Natural killer cell treated with Interleukin-12 subunit alpha and Interleukin-12 subunit beta and Interleukin-15 and Interleukin-18, amount 100 ng/mL, for 72 hours (primary cell): ENCODE measurements at regions not wholly inside any gene's neighbourhood (a gene's known extent, or its start where the extent isn't known, plus 50 kb on each side); places are given as distances from the start of the nearest gene placed in this dataset.
"Not testable (repeated sequence)": the region's sequence is repeated elsewhere in the genome, so short reads cannot be mapped to it uniquely, and the experiment has no call there.

ENCODE experiments used
- ATAC-seq, 2 donors: fragments of 150-1000 bp; cut with Tn5 transposase in 1 of 2; sonication (Bioruptor Pico), chemical (Tn5 transposase) in 1 of 2; 2 replicates each; pipeline ENCODE4 v1.10.0; 2021
- DNase-seq: peaks from one replicate; pipeline ENCODE4 v3.0.0; 2022; ENCODE audit warnings: low spot score
- H3K27ac Mint-ChIP-seq, 2 donors: 1 replicate in 1 of 2; 2 replicates in 1 of 2; pipeline ENCODE4 v1.8.0; 2022; ENCODE audit warnings: mixed read lengths in 2 of 2, mild to moderate bottlenecking in 1 of 2, moderate library complexity in 1 of 2
- H3K27me3 Mint-ChIP-seq, 2 donors: 1 replicate in 1 of 2; 2 replicates in 1 of 2; pipeline ENCODE4 v1.8.0; 2022; ENCODE audit warnings: mixed read lengths in 2 of 2
- H3K36me3 Mint-ChIP-seq: one replicate; pipeline ENCODE4 v1.8.0; 2022; ENCODE audit warnings: mixed read lengths
- H3K4me1 Mint-ChIP-seq, 2 donors: 1 replicate in 1 of 2; 2 replicates in 1 of 2; pipeline ENCODE4 v1.8.0; 2022; ENCODE audit warnings: low read depth in 2 of 2, mixed read lengths in 2 of 2, mild to moderate bottlenecking in 1 of 2
- H3K4me3 Mint-ChIP-seq: one replicate; pipeline ENCODE4 v1.8.0; 2022; ENCODE audit warnings: mixed read lengths
- H3K9me3 Mint-ChIP-seq: 2 replicates; pipeline ENCODE4 v1.8.0; 2022; ENCODE audit warnings: mixed read lengths

DNA sequence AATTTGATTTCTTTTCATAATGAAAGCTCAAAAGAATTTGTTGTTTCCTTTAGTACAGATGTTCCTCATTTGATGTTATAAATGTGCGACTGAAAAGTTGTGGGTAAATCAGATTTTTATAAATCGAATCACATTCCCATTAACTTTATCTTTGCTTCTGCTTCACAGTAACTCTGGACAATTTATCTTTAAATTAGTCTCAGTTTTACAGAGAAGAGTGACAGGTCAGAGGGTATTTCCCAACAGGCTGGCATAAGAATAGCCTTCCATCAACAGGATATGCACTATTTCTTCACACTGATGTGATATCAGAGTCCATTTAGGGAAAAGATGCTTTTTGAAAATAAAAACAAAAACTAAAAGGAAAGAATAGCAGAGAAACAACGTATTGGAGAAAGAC, 286.9 kb downstream of the FRK start:
- DNase-seq (no peak), ATAC-seq (no peak)
- Mint-ChIP-seq H3K27ac (no peak overlapping the region), H3K36me3 (no peaks in the 10 kb centered on the region), H3K4me3 (no peak overlapping the region), H3K27me3 (no peaks in the 10 kb centered on the region), H3K9me3 (peaks cover 3% of the 10 kb centered on the region), H3K4me1 (no peaks in the 10 kb centered on the region)

DNA sequence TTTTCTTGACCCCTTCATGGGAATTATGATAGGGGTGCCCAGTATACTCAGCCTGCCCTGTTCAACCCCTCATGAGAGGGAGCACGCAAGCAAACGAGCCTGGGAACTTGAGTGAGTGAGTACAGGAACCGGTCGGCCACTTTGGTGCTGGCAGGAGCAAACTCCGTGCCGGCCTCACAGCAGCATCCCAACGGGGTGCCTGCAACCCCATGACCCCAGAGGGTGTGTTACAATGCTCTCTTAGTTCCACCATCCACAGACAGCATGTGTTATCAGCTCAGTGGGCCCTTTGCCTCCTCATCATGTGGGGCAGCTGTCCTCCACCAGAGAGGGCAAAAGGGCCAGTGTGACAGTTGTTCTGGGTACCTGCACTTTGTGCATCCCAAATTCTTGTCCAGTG, 289.8 kb downstream of the FRK start:
- Mint-ChIP-seq H3K9me3 (peaks cover 3% of the 10 kb centered on the region), H3K27ac (no peak overlapping the region), H3K4me1 (no peaks in the 10 kb centered on the region), H3K4me3 (no peak overlapping the region), H3K27me3 (no peaks in the 10 kb centered on the region), H3K36me3 (no peaks in the 10 kb centered on the region)
- ATAC-seq: no peak
- DNase-seq: no peak

DNA sequence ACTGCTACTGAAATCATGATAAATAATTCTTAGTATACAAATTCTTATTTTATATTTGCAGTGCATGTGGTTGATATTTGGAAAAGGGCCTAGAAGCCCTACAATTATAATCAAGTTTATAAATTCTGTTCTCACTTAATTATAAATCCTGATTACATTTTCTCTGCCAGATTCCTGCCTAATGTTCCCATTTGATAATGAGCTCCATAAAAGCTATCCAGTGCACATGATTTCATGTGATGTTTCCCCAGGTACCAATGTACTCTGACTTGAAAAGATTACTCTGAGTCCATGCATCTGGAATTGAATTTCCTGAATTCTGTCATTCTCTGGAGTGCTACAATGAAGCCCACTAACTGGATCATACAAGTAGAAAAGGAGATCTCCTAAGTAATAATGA, 292.2 kb downstream of the FRK start:
- no peak for DNase-seq
- Mint-ChIP-seq H3K36me3 (no peaks in the 10 kb centered on the region), H3K4me3 (no peak overlapping the region), H3K27ac (no peak overlapping the region), H3K27me3 (no peaks in the 10 kb centered on the region), H3K9me3 (peaks cover 6% of the 10 kb centered on the region), H3K4me1 (no peaks in the 10 kb centered on the region)
- no peak for ATAC-seq

DNA sequence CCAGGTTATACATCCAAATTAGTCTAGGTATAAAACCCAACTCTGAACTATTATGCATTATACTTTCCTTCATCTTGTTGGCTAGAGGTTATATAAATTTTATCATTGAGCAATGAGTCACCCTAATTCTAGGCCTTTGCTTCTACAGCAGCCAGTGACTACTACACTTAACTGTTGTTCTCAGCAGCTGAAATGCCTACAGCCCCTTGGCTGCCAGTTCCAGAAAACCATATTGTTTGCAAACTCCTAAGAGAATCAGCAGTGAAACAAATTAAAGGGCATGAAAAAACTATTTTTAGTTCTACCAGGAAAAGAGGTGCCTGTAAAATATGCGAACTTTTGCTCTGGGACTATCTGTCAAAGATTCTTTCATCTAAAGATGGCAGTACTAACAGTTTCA, 292.8 kb downstream of the FRK start:
- Mint-ChIP-seq H3K4me3 (no peak overlapping the region), H3K4me1 (no peaks in the 10 kb centered on the region), H3K36me3 (no peaks in the 10 kb centered on the region), H3K9me3 (peaks cover 9% of the 10 kb centered on the region), H3K27ac (no peak overlapping the region), H3K27me3 (no peaks in the 10 kb centered on the region)
- DNase-seq: no peak
- ATAC-seq: no peak

DNA sequence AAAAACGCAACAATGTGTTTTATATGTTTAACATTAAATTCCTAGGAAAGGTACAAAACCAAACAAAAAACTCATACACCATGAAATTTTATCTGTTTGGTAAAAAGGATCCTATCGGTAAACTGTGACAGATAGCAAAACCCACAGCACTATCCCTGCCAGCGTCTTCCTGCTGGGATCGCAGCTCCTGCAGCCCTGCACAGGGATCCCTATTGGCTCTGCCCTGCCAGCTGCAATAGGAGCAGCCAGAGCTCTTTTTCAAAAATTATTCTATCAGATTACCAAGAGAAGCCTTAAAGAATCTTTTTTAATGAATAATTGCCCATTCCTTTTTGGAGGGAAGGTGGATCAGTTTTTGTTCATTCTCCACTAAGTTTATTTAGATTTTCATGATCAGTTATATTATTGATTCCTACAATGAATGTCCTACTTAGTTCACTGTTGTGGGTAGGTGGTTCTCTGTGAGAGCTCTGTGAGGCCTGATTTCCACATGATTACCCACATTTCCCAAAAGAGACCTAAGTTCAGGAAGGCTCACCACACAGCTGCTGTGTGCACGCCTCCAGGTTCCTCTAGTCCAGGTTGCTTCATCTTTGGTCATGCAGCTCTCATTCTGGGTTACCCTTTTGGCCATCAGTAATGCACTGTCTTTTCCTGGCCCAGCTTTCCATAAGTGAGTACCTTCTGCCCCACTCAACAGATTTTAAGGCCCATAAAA, 293.8 kb downstream of the FRK start:
- ATAC-seq (no peak), DNase-seq (no peak)
- Mint-ChIP-seq H3K27ac (no peak overlapping the region), H3K36me3 (no peaks in the 10 kb centered on the region), H3K4me1 (no peaks in the 10 kb centered on the region), H3K4me3 (no peak overlapping the region), H3K27me3 (no peaks in the 10 kb centered on the region), H3K9me3 (peaks cover 14% of the 10 kb centered on the region)

DNA sequence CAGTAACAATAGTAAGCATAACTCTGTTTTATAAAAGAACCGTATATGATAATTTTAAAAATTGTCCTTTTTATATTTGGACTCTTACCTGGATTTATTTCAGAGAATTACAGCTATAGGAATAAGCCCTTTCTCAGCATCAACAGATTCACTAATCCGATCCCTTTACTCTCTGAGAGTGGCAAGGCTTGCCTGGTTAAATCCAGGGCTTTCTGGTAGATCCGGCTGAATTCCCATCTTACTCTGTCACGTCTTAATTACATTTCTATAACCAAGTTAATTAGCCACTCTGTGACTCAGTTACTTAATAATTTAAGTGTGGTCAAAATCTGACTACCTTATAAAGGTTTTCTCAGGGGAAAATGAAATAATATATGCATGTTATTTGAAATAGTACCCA, 294.7 kb downstream of the FRK start:
- DNase-seq (no peak), ATAC-seq (no peak)
- H3K36me3 Mint-ChIP-seq: no peaks in the 10 kb centered on the region
- H3K27me3 Mint-ChIP-seq: no peaks in the 10 kb centered on the region
- H3K4me3 Mint-ChIP-seq: no peak overlapping the region
- H3K27ac Mint-ChIP-seq: no peak overlapping the region
- H3K9me3 Mint-ChIP-seq: peaks cover 14% of the 10 kb centered on the region
- no peaks in the 10 kb centered on the region for H3K4me1 Mint-ChIP-seq

DNA sequence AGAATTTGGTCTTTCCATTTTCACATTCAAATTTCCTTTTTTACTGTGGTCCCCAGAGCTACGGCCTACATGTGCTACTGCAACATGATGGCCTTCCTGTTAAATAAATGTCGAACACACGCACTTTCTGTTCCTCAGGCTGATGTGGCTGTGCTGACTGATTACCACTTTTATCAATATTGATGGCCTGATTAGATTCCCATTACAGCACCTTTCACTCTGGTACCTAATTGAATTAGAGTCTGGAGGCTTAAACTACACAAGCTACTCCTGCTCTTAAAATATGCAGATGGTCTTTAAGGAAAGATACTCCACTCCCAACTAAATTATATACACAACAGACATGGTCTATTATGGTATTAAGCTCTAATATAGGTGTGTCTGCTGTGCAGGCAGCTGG, 301.6 kb downstream of the FRK start:
- no peak for DNase-seq
- Mint-ChIP-seq H3K4me3 (no peak overlapping the region), H3K27ac (no peak overlapping the region), H3K27me3 (no peaks in the 10 kb centered on the region), H3K36me3 (no peaks in the 10 kb centered on the region), H3K4me1 (no peaks in the 10 kb centered on the region), H3K9me3 (peaks cover 16% of the 10 kb centered on the region)
- ATAC-seq: no peak

DNA sequence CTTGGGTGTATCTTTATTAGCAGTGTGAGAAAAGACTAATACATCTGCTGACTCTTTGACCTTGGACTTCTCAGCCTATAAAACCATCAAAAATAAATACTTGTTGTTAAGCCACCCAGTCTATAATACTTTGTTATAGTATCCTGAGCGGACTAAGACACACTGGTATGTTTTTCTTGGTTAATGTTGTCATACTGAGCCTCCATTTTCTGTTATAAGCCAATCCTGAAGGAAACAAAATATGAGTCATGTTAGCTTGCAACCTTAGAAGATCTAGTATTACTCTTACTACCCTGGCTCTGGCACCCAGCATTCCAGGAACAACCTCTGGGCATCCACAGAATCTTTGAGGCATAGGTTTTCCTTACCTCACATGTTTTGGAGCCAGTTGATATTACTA, 307.2 kb downstream of the FRK start:
- H3K9me3 Mint-ChIP-seq: peaks cover 11% of the 10 kb centered on the region
- H3K27ac Mint-ChIP-seq: no peak overlapping the region
- no peaks in the 10 kb centered on the region for H3K36me3 Mint-ChIP-seq
- H3K4me1 Mint-ChIP-seq: no peaks in the 10 kb centered on the region
- no peak for DNase-seq
- ATAC-seq: no peak
- H3K4me3 Mint-ChIP-seq: no peak overlapping the region
- H3K27me3 Mint-ChIP-seq: no peaks in the 10 kb centered on the region

DNA sequence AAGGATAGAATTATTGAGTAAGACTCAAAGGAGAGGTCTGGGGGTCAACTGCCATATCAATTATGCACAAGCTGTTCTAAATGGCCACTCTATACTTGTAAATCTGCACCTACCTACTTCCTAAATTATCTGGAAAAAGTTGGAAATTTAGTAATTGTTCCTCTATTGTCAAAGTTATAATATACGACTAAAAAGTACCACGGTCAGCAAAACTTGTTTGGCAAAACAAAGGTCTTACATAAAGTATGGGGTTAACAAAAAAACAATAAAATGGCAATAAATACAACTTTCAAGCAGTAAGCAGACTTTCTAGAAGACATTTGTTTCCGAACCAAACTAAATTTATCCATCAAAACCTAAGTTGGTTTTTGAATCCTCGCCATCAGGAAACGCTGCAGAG, 309.7 kb downstream of the FRK start:
- Mint-ChIP-seq H3K9me3 (peaks cover 7% of the 10 kb centered on the region), H3K36me3 (no peaks in the 10 kb centered on the region), H3K27me3 (no peaks in the 10 kb centered on the region), H3K4me1 (no peaks in the 10 kb centered on the region), H3K4me3 (no peak overlapping the region), H3K27ac (no peak overlapping the region)
- ATAC-seq (no peak), DNase-seq (no peak)

DNA sequence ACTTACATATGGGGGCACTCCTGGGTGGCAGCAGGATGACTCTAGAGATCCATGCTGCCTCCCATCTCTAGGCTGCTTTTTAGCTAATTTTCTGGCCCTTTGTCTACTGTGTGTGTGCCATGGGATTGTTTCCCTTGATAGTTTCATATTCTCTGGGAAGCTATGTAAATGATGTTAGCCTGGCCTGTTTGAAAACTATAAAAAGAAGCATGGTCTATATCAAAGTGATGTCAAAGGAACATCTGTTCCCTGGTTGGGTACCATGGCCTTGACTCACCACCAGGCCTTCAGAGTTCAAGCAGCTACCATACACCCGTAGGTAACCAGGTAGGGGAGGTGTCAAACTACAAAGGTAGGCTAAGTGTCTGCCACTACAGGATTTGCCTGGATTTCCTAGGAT, 310.4 kb downstream of the FRK start:
- Mint-ChIP-seq H3K27me3 (no peaks in the 10 kb centered on the region), H3K27ac (no peak overlapping the region), H3K4me1 (no peaks in the 10 kb centered on the region), H3K9me3 (peaks cover 7% of the 10 kb centered on the region), H3K36me3 (no peaks in the 10 kb centered on the region), H3K4me3 (no peak overlapping the region)
- ATAC-seq: no peak
- no peak for DNase-seq

DNA sequence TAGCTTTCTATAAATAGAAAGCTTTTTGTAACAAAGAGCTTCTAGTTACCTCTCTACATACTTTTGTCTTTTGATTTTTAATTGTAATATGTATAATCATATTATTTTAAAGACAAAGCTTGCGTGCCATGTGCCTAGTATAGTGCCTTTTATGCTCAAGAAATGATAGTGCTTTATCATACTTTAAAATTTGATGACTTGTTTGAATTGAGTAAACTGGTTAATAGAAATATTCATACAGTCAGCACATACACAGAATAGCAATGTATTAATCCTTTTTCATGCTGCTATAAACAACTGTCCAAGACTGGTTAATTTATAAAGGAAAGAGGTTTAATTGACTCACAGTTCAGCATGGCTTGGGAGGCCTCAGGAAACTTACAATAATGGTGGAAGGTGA, 313.0 kb downstream of the FRK start:
- peaks cover 6% of the 10 kb centered on the region for H3K36me3 Mint-ChIP-seq
- H3K27ac Mint-ChIP-seq: no peak overlapping the region
- H3K9me3 Mint-ChIP-seq: peaks cover 15% of the 10 kb centered on the region
- DNase-seq (no peak), ATAC-seq (no peak)
- no peaks in the 10 kb centered on the region for H3K27me3 Mint-ChIP-seq
- no peak overlapping the region for H3K4me3 Mint-ChIP-seq
- H3K4me1 Mint-ChIP-seq: no peaks in the 10 kb centered on the region

DNA sequence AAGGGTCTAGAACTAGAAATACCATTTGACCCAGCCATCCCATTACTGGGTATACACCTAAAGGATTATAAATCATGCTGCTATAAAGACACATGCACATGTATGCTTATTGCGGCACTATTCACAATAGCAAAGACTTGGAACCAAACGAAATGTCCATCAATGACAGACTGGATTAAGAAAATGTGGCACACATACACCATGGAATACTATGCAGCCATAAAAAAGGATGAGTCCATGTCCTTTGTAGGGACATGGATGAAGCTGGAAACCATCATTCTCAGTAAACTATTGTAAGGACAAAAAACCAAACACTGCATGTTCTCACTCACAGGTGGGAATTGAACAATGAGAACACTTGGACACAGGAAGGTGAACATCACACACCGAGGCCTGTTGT, 314.1 kb downstream of the FRK start:
- ATAC-seq, DNase-seq: not testable (repeated sequence)
- peaks cover 15% of the 10 kb centered on the region for H3K9me3 Mint-ChIP-seq

DNA sequence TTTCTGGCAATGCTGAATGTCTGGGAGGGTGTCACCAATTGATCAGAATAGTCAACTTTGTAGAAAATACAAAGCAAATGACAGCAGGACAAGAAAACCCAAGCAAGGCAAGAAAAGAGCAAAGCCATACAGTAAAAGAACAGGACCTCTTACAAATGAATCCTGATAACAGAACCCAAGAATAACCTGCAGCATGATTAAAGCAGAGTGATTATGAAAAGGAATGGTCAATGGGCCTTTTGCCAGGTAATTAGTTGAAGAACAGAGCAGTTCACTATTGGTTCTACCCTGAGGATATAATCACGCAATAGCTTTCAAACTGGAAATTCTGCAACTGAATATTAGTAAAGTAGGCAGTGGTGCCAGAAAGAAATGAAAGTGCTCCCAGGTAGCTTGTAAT, 319.8 kb downstream of the FRK start:
- H3K9me3 Mint-ChIP-seq: peaks cover 14% of the 10 kb centered on the region
- no peak overlapping the region for H3K4me3 Mint-ChIP-seq
- no peaks in the 10 kb centered on the region for H3K27me3 Mint-ChIP-seq
- H3K27ac Mint-ChIP-seq: no peak overlapping the region
- H3K36me3 Mint-ChIP-seq: peaks cover 6% of the 10 kb centered on the region
- no peak for ATAC-seq
- no peak for DNase-seq
- no peaks in the 10 kb centered on the region for H3K4me1 Mint-ChIP-seq

More for the DNA sequence above, 314.1 kb downstream of the FRK start:
- H3K4me3 Mint-ChIP-seq, H3K27me3 Mint-ChIP-seq, H3K36me3 Mint-ChIP-seq, H3K27ac Mint-ChIP-seq, H3K4me1 Mint-ChIP-seq: not testable (repeated sequence)

DNA sequence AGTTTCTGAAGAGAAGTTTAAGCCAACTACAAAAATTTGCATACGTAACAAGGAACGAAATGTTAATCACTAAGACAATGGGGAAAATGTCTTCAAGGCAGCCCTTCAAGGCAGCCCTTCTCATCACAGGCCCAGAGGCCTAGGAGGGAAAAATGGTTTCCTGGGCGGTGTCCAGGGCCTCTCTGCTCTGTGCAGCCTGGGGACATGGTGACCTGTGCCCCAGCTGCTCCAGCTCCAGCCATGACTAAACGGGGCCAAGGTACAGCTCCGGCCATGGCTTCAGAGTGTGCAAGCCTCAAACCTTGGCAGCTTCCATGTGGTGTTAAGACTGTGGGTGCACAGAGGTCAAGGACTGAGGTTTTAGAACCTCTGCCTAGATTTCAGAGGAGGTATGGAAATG, 325.1 kb downstream of the FRK start:
- H3K27ac Mint-ChIP-seq: no peak overlapping the region
- H3K4me1 Mint-ChIP-seq: no peaks in the 10 kb centered on the region
- ATAC-seq (no peak), DNase-seq (no peak)
- H3K27me3 Mint-ChIP-seq: no peaks in the 10 kb centered on the region
- no peaks in the 10 kb centered on the region for H3K36me3 Mint-ChIP-seq
- peaks cover 9% of the 10 kb centered on the region for H3K9me3 Mint-ChIP-seq
- no peak overlapping the region for H3K4me3 Mint-ChIP-seq

DNA sequence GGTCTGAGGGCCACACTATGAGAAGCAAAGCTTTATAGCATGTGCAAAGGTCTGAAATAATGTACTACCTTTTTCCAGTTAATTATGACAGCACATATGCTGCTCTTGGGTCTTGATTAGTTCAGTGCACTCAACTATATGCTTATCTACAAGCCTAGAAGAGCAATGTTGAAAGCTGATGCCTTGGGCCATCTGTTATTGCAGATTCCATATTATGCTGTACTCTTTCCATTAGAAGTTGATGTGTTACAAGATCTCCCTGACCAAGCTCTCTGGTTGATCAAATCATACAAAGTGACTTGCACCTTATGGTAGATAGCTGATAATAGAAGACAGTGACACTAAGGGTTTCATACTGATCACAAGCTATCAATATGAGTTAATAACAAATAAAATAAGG, 327.3 kb downstream of the FRK start:
- Mint-ChIP-seq H3K27me3 (no peaks in the 10 kb centered on the region), H3K4me3 (no peak overlapping the region), H3K9me3 (peaks cover 9% of the 10 kb centered on the region), H3K27ac (no peak overlapping the region), H3K36me3 (no peaks in the 10 kb centered on the region), H3K4me1 (no peaks in the 10 kb centered on the region)
- DNase-seq (no peak), ATAC-seq (no peak)
